ENCODE measurements at regions not wholly inside any gene's neighbourhood (a gene's known extent, or its start where the extent isn't known, plus 50 kb on each side); places are given as distances from the start of the nearest gene placed in this dataset.

DNA sequence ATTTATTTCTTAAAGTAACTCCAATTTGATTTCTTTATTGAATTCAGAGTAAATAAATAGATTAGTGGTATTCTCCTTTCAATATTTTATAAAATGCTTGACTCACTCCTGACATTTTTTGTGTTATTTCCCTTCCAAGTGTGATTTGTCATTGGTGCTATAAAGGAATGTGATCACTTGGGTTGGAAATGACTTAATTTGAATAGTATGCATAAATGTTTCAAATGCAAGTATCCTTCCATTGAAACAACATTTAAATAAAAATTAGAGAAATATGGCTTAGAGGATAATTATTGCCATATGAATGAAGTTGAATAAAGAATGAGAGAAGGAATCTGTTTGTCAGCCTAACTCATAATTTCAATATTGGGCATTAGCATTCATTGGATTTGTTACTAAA is 182.7 kb downstream of the PABPC4L start:
- TF ChIP-seq, protein P1, sequence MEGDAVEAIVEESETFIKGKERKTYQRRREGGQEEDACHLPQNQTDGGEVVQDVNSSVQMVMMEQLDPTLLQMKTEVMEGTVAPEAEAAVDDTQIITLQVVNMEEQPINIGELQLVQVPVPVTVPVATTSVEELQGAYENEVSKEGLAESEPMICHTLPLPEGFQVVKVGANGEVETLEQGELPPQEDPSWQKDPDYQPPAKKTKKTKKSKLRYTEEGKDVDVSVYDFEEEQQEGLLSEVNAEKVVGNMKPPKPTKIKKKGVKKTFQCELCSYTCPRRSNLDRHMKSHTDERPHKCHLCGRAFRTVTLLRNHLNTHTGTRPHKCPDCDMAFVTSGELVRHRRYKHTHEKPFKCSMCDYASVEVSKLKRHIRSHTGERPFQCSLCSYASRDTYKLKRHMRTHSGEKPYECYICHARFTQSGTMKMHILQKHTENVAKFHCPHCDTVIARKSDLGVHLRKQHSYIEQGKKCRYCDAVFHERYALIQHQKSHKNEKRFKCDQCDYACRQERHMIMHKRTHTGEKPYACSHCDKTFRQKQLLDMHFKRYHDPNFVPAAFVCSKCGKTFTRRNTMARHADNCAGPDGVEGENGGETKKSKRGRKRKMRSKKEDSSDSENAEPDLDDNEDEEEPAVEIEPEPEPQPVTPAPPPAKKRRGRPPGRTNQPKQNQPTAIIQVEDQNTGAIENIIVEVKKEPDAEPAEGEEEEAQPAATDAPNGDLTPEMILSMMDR (IDR thresholded peaks at IDR 0.05), result no peak
- no peak for TF ChIP-seq POLR2AphosphoS5 (IDR thresholded peaks at IDR 0.05)
